LNCAP (cell line): ENCODE measurements at regions not wholly inside any gene's neighbourhood (a gene's known extent, or its start where the extent isn't known, plus 50 kb on each side); places are given as distances from the start of the nearest gene placed in this dataset.

Experiments
- CTCF ChIP-seq: fragments of 450-650 bp; IDR thresholded peaks from 2 replicates; pipeline ENCODE4 v1.5.1; 2017; ENCODE audit warnings: mild to moderate bottlenecking

- no peak for TF ChIP-seq CTCF
These were observed 158.9 kb downstream of the FOXB1 start for GRCh38 chr15:60162968-60163355.

GRCh38 chr15:60165111-60165510 is 161.0 kb downstream of the FOXB1 start:
- TF ChIP-seq CTCF: no peak

- TF ChIP-seq CTCF: no peak
These were observed 168.0 kb downstream of the FOXB1 start for GRCh38 chr15:60172143-60172542.

GRCh38 chr15:60179786-60180391 is 175.8 kb downstream of the FOXB1 start:
- peak; percentile 96 for TF ChIP-seq CTCF

GRCh38 chr15:60183366-60183765 is 179.3 kb downstream of the FOXB1 start:
- TF ChIP-seq CTCF: no peak

- no peak for TF ChIP-seq CTCF
These were observed 180.5 kb downstream of the FOXB1 start for GRCh38 chr15:60184579-60184978.

- TF ChIP-seq CTCF: no peak
These were observed 186.9 kb downstream of the FOXB1 start for GRCh38 chr15:60191016-60191415.

- TF ChIP-seq CTCF: no peak
These were observed 187.7 kb downstream of the FOXB1 start for GRCh38 chr15:60191821-60192220.
